SKM-1 treated with dmso at 0.1 percent for 144 hours (cell line): ENCODE measurements at regions not wholly inside any gene's neighbourhood (a gene's known extent, or its start where the extent isn't known, plus 50 kb on each side); places are given as distances from the start of the nearest gene placed in this dataset.
"Not testable (repeated sequence)": the region's sequence is repeated elsewhere in the genome, so short reads cannot be mapped to it uniquely, and the experiment has no call there.

Source experiments
- DNase-seq: peaks from one replicate; lab custom pipeline; 2025; ENCODE audit not compliant: unreplicated experiment; lab: John Stamatoyannopoulos, UW

GRCh38 chr20:56689318-56689717, 60.2 kb downstream of the TFAP2C start:
- no peak for DNase-seq

- no peak for DNase-seq
Measured at GRCh38 chr20:56689852-56690485, 60.9 kb downstream of the TFAP2C start.

- DNase-seq = no peak
Measured at GRCh38 chr20:56690531-56691175, 61.5 kb downstream of the TFAP2C start.

GRCh38 chr20:56691325-56691998, 62.4 kb downstream of the TFAP2C start:
- no peak for DNase-seq

- no peak for DNase-seq
Measured at GRCh38 chr20:56693217-56693616, 64.1 kb downstream of the TFAP2C start.

- DNase-seq = no peak
Measured at GRCh38 chr20:56697476-56697875, 68.4 kb downstream of the TFAP2C start.

- no peak for DNase-seq
Measured at GRCh38 chr20:56698297-56698696, 69.2 kb downstream of the TFAP2C start.

GRCh38 chr20:56698749-56699148, 69.6 kb downstream of the TFAP2C start:
- DNase-seq = no peak

GRCh38 chr20:56702931-56703840, 74.1 kb downstream of the TFAP2C start:
- no peak for DNase-seq

- DNase-seq = no peak
Measured at GRCh38 chr20:56706867-56707360, 77.8 kb downstream of the TFAP2C start.

- no peak for DNase-seq
Measured at GRCh38 chr20:56708991-56709390, 79.9 kb downstream of the TFAP2C start.

- DNase-seq = no peak
Measured at GRCh38 chr20:56710125-56710524, 81.0 kb downstream of the TFAP2C start.

- not testable (repeated sequence) for DNase-seq
Measured at GRCh38 chr20:56710577-56710976, 81.5 kb downstream of the TFAP2C start.

GRCh38 chr20:56711018-56711417, 81.9 kb downstream of the TFAP2C start:
- no peak for DNase-seq

- no peak for DNase-seq
Measured at GRCh38 chr20:56715309-56715708, 86.2 kb downstream of the TFAP2C start.

- DNase-seq = no peak
Measured at GRCh38 chr20:56715902-56716519, 86.9 kb downstream of the TFAP2C start.

- no peak for DNase-seq
Measured at GRCh38 chr20:56716806-56717205, 87.7 kb downstream of the TFAP2C start.

GRCh38 chr20:56718816-56719215, 89.7 kb downstream of the TFAP2C start:
- DNase-seq = no peak

- no peak for DNase-seq
Measured at GRCh38 chr20:56720620-56721213, 91.6 kb downstream of the TFAP2C start.

- DNase-seq = peak; percentile 95
Measured at GRCh38 chr20:56722042-56722441, 92.9 kb downstream of the TFAP2C start.
